ENCODE measurements at regions not wholly inside any gene's neighbourhood (a gene's known extent, or its start where the extent isn't known, plus 50 kb on each side); places are given as distances from the start of the nearest gene placed in this dataset.

DNA sequence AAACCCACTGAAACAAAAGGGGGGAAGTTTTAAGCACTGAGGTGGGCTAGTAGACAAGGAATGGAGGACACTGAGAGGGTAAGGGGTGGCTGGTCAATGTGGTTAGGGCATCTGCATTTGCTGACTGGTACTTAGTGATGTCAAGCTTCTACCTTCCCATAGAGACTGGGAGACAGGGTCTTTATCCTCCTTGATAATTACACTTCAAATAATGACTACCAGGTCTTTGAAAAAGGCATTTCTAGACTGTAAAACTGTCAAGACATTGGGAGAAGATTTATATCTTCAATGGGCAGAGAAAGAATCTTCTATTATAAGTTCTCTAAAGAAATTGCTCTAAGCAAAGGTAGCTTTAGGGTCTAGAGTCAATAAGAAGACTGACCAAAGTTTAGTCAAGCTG is 1490.8 kb upstream of the PCDH20 start:
- Histone ChIP-seq H3K36me3 (no peaks in the 10 kb centered on the region), H3K27ac (no peak overlapping the region)

DNA sequence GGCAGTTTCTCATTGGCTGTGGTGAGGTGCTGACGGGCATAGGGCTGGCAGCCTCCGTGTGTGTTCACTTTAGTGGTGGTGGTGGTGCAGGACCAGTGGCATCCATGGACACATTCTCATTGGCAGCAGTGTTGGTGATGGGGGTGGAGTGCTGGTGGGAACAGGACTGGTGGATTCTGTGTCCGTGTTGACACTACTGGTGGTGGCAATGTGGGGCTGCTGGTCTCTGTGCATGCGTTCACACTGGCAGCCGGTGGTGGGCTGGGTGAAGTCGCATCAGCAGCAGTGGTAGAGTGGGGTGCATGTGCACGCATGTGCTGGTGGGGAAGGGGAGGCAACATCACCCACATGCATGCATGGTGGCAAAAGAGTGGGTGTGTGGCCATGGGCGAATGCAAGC is 1471.4 kb upstream of the PCDH20 start:
- no peaks in the 10 kb centered on the region for H3K4me1 ChIP-seq
- no peak overlapping the region for H3K4me3 ChIP-seq
- intact Hi-C loops (cut with DNase I) = no loop called here
- H3K27ac ChIP-seq = no peak overlapping the region
- no peaks in the 10 kb centered on the region for H3K36me3 ChIP-seq
- no peak overlapping the region for H3K9ac ChIP-seq (ENCODE audit: low read depth in 2 of 2, low read length in 2 of 2)
- TF ChIP-seq, protein P1, sequence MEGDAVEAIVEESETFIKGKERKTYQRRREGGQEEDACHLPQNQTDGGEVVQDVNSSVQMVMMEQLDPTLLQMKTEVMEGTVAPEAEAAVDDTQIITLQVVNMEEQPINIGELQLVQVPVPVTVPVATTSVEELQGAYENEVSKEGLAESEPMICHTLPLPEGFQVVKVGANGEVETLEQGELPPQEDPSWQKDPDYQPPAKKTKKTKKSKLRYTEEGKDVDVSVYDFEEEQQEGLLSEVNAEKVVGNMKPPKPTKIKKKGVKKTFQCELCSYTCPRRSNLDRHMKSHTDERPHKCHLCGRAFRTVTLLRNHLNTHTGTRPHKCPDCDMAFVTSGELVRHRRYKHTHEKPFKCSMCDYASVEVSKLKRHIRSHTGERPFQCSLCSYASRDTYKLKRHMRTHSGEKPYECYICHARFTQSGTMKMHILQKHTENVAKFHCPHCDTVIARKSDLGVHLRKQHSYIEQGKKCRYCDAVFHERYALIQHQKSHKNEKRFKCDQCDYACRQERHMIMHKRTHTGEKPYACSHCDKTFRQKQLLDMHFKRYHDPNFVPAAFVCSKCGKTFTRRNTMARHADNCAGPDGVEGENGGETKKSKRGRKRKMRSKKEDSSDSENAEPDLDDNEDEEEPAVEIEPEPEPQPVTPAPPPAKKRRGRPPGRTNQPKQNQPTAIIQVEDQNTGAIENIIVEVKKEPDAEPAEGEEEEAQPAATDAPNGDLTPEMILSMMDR (IDR thresholded peaks at IDR 0.05) = no peak
- no peaks in the 10 kb centered on the region for H3K27me3 ChIP-seq
- H3K9me3 ChIP-seq = no peaks in the 10 kb centered on the region
- DNase-seq = no peak

More for the DNA sequence above, 1490.8 kb upstream of the PCDH20 start:
- Histone ChIP-seq H3K4me3 (no peak overlapping the region), H3K27me3 (no peaks in the 10 kb centered on the region), H3K9me3 (no peaks in the 10 kb centered on the region), H3K9ac (ENCODE audit: low read depth in 2 of 2, low read length in 2 of 2) (no peak overlapping the region), H3K4me1 (no peaks in the 10 kb centered on the region)
- DNase-seq = no peak
- intact Hi-C loops (cut with DNase I) = no loop called here
- TF ChIP-seq, protein P1 (IDR thresholded peaks at IDR 0.05) = no peak

DNA sequence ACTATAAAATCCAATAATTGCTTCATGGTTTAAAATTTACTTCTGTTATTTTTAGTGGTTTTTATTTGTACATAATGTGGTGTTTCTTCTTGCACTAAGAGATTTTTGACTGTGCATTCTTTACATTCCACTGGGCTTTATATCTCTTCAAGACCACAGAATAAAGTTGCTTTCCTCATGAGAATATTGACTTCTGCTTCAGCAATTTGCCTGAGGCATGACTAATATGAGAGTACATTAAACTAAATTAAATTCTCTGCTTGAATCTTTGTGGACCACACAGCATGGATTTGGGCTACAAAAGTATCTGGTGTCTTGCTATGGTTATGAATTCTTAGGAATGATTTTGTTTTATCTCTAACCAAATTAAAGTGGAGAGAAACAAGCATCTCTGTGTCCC is 1463.4 kb upstream of the PCDH20 start:
- TF ChIP-seq, protein P1 (IDR thresholded peaks at IDR 0.05) = no peak
- Histone ChIP-seq H3K9ac (ENCODE audit: low read depth in 2 of 2, low read length in 2 of 2) (no peak overlapping the region), H3K27ac (no peak overlapping the region), H3K4me3 (no peak overlapping the region), H3K27me3 (no peaks in the 10 kb centered on the region), H3K9me3 (no peaks in the 10 kb centered on the region), H3K36me3 (no peaks in the 10 kb centered on the region), H3K4me1 (no peaks in the 10 kb centered on the region)
- DNase-seq = no peak
- intact Hi-C loops (cut with DNase I) = no loop called here

DNA sequence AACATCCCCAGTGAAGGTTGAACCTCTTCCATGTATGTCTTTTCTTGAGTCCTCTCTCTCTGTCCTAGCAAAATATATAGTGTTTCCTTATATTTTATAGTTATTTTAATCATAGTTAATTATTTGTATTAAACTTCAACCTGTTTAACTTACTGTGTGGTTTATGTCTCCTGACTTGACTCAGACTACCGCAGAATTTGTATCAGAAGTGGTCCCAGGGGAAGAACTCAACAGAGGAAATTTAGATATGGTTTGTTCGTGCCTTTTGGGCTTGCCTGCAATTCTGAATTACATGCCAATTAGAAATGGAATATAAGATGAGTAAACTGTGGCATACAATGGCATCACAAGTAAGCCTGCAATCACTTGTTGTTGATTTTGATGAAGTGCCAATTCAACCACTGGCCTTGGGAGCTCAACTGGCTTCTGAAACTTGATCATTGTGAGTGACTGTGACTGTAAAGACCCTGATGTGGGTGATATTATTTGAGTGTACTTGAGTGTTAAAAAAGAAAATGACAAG is 1459.5 kb upstream of the PCDH20 start:
- Histone ChIP-seq H3K4me1 (no peaks in the 10 kb centered on the region), H3K27ac (no peak overlapping the region), H3K36me3 (no peaks in the 10 kb centered on the region), H3K9ac (ENCODE audit: low read depth in 2 of 2, low read length in 2 of 2) (no peak overlapping the region), H3K4me3 (no peak overlapping the region), H3K9me3 (no peaks in the 10 kb centered on the region), H3K27me3 (no peaks in the 10 kb centered on the region)
- intact Hi-C loops (cut with DNase I) = no loop called here
- DNase-seq = no peak
- TF ChIP-seq, protein P1 (IDR thresholded peaks at IDR 0.05) = no peak

DNA sequence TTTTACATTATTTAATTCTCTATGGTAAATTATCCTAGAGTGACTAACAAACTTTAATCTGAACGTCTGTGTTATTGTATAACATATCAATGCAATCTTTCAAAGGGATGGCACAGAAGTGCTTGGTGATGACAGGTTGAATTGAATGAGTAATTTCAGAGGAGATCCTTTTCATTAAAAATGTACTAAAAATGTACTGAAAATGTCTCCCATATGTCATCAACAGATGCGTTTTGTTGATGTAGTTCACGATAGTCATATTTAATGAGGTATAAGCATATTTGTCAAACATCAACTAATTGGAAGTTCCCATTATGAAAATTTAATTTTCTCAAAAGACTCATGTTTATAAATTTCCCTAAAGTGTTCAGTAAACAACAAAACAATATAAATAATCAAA is 1434.7 kb upstream of the PCDH20 start:
- Histone ChIP-seq H3K9ac (ENCODE audit: low read depth in 2 of 2, low read length in 2 of 2) (no peak overlapping the region), H3K27ac (no peak overlapping the region), H3K4me1 (no peaks in the 10 kb centered on the region), H3K4me3 (no peak overlapping the region), H3K9me3 (no peaks in the 10 kb centered on the region), H3K27me3 (no peaks in the 10 kb centered on the region), H3K36me3 (no peaks in the 10 kb centered on the region)
- DNase-seq = no peak
- intact Hi-C loops (cut with DNase I) = no loop called here
- TF ChIP-seq, protein P1 (IDR thresholded peaks at IDR 0.05) = no peak

Data from colonic mucosa (tissue), 4 donors.